DMS 273 (cell line): ENCODE measurements at regions not wholly inside any gene's neighbourhood (a gene's known extent, or its start where the extent isn't known, plus 50 kb on each side); places are given as distances from the start of the nearest gene placed in this dataset.
A peak's percentile ranks its signal among the peaks of the same experiment; 100 is the strongest.
"Not testable (repeated sequence)": the region's sequence is repeated elsewhere in the genome, so short reads cannot be mapped to it uniquely, and the experiment has no call there.

Experiments
- DNase-seq: peaks from one replicate; lab custom pipeline; 2025; ENCODE audit not compliant: unreplicated experiment; lab: John Stamatoyannopoulos, UW

GRCh38 chr1:47656719-47657685 lies 219.2 kb downstream of the FOXD2 start:
- DNase-seq, result no peak

DNA sequence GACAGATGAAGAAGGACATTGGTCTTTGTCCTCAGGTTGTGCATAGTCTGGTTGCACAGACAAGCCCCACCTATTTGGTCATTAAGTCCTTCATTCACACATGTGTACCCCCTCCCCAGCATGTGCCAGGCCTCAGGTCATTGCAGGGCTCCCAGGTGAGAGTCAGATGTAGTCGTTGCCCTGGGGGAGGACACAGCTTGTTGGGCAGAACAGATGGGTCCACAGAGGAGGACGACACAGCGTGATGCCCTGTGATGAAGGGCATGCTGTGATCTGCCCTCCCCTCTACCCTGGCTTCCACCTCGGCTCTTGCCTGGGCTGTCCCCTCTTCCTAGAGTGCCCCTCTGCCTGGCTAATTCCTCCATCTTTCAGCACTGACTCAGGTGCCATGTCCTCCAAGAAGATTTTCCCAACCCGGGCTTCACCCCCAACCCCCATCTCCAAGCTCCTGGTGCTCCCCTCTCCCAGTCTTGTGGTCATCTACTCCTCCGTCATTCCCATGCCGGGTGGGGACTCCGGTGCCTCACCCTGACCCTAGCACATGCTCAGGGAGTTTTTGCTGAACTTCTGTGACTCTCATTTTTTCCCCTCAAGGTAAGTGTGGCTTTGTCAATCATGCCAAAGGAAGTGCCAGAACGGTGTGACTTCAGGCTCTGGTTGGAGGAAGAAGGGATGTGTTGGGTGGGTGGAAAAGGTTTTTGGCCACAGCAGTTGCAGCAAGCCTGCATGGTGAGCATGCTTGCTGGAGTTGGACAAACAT lies 220.5 kb downstream of the FOXD2 start:
- DNase-seq, result no peak

DNA sequence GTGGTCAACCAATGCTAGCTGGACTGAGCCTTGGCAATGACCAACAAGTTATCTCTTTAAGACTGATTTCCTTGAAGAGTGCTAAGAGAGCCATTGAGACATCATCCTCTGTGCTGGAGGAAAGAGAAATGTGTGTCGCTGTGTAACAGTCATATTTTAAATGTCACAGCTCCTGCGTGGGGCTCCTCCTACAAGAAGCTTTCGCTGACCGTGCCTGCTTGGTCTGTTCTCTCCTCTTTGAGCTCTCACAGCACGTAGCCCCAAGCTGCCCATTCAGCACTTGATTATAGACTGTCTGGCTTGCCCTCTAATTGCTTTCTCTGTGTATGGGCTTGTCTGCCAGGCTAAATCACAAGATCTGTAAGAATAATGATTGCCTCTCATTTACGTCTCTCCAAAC lies 221.3 kb downstream of the FOXD2 start:
- peak; percentile 23 for DNase-seq

DNA sequence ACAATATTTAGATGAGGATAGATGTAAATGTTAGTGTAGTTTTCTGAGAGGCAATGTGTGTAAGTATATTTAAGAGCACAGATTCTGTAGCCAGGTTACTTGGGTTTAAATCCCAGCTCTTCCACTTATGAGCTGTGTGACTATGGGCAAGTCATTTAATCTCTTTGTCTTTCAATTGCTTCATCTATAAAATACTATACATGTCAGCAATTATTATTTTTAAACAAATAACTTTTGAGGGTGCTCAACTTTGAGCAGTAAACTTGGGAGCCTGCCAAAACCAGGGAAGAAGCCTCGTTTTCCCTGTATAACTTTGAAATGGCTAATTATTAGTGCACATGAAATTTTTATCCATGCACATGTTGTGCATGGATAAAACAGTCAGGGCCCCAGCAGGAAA lies 222.8 kb downstream of the FOXD2 start:
- DNase-seq, result no peak

DNA sequence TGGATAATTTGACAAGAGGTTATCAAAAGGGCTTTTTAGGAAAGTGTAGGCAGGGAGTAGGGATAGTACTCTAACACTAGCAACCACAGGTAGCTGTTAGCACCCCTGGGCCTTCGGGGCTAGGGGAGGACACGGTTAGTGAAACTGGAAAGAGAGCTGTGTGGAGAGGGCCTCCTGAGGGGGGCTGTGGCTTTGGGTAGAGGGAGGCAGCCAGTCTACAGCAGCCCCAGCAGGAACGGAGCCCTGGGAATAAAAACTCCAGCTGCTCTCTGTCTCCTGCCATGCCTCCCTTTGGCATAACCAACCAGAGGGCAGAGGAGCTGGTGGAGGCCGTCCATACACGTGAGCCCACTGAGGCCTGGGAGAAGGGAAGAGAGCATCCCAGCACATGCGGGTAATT lies 223.2 kb downstream of the FOXD2 start:
- peak; percentile 71 for DNase-seq

GRCh38 chr1:47662068-47662467 lies 224.2 kb downstream of the FOXD2 start:
- no peak for DNase-seq

- no peak for DNase-seq
These were observed 225.4 kb downstream of the FOXD2 start for GRCh38 chr1:47663286-47663685.

DNA sequence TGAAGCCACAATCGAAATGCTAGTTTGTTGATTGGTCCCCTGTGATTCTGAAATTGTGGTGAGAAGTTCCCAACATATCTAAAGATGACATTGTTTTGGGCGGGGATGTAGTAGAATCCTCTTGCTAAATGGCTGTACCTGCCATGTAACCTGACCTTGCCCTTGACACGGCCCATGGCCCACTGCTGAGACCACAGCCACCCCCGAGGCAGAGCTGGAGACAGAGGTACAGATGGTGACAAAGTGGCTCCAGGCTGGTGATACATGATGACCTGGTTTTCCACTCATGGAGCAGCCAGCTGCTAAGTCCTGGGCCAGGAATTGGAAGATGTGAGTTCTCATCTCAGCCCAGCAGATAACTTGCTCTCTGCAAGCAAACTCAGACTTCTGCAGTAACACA lies 226.5 kb downstream of the FOXD2 start:
- DNase-seq, result no peak

DNA sequence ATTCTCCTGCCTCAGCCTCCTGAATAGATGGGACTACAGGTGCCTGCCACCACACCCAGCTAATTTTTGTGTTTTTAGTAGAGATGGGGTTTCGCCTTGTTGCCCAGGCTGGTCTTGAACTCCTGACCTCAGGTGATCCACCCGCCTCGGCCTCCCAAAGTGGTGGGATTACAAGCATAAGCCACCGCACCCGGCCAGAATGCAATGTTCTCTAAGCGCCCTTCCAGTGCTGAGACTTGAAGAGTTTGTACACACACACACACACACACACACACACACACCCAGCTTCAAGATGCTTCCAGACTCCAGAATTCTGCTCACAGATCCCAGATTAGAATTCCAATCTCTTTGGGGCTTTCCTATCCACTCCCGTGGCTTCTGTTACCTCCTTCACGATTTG lies 227.1 kb downstream of the FOXD2 start:
- not testable (repeated sequence) for DNase-seq

DNA sequence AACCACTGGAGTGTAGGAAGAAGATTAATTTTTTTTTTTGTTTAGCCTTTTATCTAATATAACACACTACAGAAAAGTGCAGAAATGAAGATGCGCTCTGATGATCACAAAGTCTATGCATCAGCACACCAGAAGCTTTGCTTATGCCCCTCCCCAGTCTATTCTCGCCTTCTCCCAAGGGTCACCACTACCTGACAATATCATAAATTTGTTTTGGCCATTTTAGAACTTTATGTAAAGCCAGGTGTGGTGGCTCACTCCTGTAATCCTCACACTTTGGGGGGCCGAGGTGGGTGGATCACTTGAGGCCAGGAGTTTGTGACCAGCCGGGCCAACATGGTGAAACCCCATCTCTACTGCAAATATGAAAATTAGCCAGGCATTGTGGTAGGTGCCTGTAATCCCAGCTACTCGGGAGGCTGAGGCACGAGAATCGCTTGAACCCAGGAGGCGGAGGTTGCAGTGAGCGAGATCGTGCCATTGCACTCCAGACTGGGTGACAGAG lies 231.3 kb downstream of the FOXD2 start:
- DNase-seq, result no peak

- DNase-seq, result no peak
These were observed 234.8 kb downstream of the FOXD2 start for GRCh38 chr1:47672622-47673021.

GRCh38 chr1:47674189-47674588 lies 236.3 kb downstream of the FOXD2 start:
- DNase-seq, result no peak

DNA sequence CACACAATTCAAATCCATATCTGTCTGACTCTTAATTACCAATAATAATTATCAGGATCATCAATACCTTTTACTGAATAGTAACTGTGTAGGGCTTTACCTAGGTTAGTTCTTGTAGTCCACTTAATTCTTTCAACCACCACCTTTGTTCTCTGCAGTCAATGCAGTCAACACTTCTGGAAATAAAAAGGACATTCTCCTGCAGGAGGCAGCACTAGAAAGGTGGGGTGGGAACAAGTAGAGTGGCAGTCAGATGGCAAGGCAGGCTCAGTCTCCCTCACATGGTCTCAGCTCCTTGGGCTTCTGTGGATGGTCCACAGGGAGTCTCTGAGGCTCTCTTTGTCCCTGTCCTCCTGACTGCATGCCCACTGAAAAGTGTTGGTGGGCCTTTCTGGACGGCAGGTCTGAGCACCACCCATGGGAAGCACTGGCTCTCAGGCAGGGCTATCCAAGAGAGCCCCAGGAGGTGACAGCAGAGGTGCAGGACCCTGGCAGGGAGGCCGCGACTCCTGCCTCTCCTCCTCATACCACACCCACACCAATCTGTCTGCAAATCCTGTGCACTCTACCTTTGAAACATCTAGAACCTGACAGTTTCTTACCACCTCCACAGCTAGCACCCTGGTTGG lies 237.3 kb downstream of the FOXD2 start:
- DNase-seq, result no peak

- no peak for DNase-seq
These were observed 237.9 kb downstream of the FOXD2 start for GRCh38 chr1:47675721-47676120.

- DNase-seq, result no peak
These were observed 238.6 kb downstream of the FOXD2 start for GRCh38 chr1:47676311-47677054.

DNA sequence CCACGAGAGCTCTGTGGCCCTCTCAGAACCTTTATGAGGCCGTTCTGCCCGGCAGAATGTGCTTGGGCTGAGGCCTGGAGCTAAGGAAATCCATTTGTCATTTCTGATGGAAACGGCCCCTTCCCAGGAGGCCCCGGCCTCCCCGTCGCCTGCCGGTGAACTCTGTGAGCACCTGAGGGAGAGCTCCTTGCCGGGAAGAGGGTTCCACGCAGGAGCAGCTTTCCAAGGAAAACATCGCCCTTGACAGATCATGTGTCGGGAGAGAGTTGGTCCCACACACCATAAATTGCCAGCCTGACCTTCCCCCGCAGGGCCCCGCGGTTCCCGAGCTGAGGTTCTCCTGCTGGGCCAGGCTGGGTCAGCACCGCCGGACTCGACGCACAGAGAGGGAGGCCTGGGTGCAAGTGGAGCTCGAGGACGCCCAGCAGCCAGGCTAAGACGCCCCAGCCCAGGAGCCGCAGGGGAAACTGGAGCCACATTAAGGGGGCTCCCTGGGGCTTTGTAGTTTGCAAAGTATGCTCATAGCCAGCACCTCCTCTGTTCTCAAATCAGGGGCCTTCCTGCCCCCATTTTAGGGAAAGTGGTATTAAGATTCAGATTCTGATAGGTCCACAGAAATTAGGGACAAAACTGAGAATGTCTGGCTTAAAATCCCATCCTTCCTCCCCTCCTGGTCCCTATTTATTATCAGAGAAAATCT lies 239.5 kb downstream of the FOXD2 start:
- DNase-seq, result no peak

GRCh38 chr1:47678464-47678980 lies 240.7 kb downstream of the FOXD2 start:
- no peak for DNase-seq

GRCh38 chr1:47679301-47679791 lies 241.5 kb downstream of the FOXD2 start:
- no peak for DNase-seq

DNA sequence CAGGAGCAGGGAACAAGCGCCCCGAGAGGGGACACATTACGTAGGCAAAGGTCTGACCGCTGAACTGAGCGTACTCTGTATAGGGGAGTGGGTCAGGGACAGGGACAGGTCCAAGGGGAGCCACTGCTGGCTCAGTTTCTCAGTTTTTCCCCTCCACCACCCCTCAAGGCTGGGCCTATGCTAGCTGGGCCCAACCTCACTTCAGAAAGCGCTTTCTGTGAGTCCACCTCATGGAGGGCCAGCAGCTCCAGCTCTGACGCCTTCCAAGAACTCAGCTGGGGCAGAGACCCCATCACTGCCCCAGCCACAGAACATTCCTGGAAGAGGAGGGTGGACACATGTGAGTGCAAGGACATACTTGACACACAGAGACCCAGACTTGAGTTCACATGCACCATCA lies 242.0 kb downstream of the FOXD2 start:
- no peak for DNase-seq
